ENCODE measurements at regions not wholly inside any gene's neighbourhood (a gene's known extent, or its start where the extent isn't known, plus 50 kb on each side); places are given as distances from the start of the nearest gene placed in this dataset.
"Not testable (repeated sequence)": the region's sequence is repeated elsewhere in the genome, so short reads cannot be mapped to it uniquely, and the experiment has no call there.

DNA sequence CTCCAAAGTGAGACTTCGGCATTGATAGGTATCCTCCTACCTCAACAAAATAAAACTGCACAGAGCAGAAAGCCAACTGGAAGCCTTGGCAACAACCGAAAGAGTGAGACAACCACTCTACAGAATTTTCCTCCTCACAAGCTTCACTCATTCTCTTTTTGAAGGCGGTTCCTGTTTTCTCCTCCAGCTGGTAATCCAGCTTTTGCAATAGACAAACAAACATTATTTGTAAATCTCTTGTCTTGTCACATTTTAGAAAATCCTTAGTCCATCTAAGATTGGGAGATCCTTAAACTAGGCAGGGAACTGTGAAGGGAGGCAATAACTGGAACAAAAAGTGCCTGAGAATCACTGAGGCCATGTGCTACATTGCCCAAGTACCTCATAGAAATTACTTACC lies 332.4 kb downstream of the BCL11A start:
- DNase-seq = no peak
- Histone ChIP-seq H3K27ac (ENCODE audit: low read length) (no peak overlapping the region), H3K4me3 (ENCODE audit: low read length) (no peak overlapping the region), H3K4me1 (ENCODE audit: control insufficient read depth, insufficient read depth, low read length) (no peaks in the 10 kb centered on the region), H3K36me3 (ENCODE audit: control insufficient read depth, insufficient read depth, low read length) (no peaks in the 10 kb centered on the region), H3K27me3 (ENCODE audit: control insufficient read depth, insufficient read depth, low read length) (no peaks in the 10 kb centered on the region), H3K9me3 (ENCODE audit: control insufficient read depth, low read depth, low read length) (no peaks in the 10 kb centered on the region)
- no CpG with 5 or more reads among the region's 3 CpGs for WGBS (ENCODE audit: insufficient coverage, low lambda C conversion rate)

DNA sequence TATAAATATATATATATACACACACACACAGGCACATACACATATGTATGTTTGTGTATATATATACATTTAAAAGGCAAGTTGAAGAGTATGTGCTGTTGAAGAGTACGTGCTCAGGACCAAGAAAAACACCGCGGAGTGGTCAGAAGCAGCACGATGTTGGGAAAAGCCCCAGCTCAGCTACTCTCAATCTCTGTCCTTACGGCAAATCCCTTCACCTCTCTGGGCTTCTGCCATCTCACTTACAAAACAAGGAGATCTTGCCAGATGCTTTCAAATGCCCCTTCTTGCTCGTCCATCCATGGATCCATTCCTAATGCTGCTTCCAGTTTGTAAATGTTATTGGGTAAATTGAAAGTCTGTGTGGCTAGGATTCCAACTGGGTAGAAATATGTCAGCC lies 333.9 kb downstream of the BCL11A start:
- H3K27ac ChIP-seq (ENCODE audit: low read length) = no peak overlapping the region
- H3K27me3 ChIP-seq (ENCODE audit: control insufficient read depth, insufficient read depth, low read length) = no peaks in the 10 kb centered on the region
- H3K4me1 ChIP-seq (ENCODE audit: control insufficient read depth, insufficient read depth, low read length) = no peaks in the 10 kb centered on the region
- no peaks in the 10 kb centered on the region for H3K36me3 ChIP-seq (ENCODE audit: control insufficient read depth, insufficient read depth, low read length)
- no peak for DNase-seq
- H3K9me3 ChIP-seq (ENCODE audit: control insufficient read depth, low read depth, low read length) = no peaks in the 10 kb centered on the region
- WGBS (ENCODE audit: insufficient coverage, low lambda C conversion rate) = no CpG with 5 or more reads among the region's 6 CpGs
- H3K4me3 ChIP-seq (ENCODE audit: low read length) = no peak overlapping the region

DNA sequence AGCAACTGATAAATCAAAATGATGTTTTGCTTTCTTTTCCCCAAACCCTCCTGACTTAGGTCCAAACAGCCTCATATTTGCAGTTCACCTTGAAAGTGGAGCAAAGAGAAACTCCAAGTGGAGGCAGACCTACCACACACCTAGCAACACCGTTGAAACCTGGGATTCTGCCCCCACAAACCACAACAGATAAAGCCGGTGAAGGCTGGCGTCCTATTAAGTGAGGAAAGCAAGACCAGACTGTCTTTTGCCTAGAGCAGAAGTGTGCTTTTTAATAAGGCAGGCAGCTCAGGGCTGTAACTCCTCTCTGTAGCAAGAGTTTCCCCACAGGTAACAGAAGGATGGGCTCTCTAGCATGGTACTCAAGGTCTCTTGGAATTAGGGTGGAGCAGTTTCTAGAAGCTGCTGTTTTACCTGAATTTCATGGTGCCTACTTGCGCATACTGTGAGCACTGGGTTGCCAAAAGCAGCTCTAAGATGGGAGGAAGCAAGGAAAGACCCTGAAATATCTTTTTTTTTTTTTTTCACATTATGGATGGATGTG lies 336.9 kb downstream of the BCL11A start:
- Histone ChIP-seq H3K4me3 (ENCODE audit: low read length) (no peak overlapping the region), H3K27ac (ENCODE audit: low read length) (no peak overlapping the region), H3K27me3 (ENCODE audit: control insufficient read depth, insufficient read depth, low read length) (no peaks in the 10 kb centered on the region), H3K9me3 (ENCODE audit: control insufficient read depth, low read depth, low read length) (no peaks in the 10 kb centered on the region), H3K4me1 (ENCODE audit: control insufficient read depth, insufficient read depth, low read length) (peaks cover 20% of the 10 kb centered on the region), H3K36me3 (ENCODE audit: control insufficient read depth, insufficient read depth, low read length) (no peaks in the 10 kb centered on the region)
- WGBS (ENCODE audit: insufficient coverage, low lambda C conversion rate) = no CpG with 5 or more reads among the region's 4 CpGs
- DNase-seq = peak in 1 of 2 donors; percentile 25

DNA sequence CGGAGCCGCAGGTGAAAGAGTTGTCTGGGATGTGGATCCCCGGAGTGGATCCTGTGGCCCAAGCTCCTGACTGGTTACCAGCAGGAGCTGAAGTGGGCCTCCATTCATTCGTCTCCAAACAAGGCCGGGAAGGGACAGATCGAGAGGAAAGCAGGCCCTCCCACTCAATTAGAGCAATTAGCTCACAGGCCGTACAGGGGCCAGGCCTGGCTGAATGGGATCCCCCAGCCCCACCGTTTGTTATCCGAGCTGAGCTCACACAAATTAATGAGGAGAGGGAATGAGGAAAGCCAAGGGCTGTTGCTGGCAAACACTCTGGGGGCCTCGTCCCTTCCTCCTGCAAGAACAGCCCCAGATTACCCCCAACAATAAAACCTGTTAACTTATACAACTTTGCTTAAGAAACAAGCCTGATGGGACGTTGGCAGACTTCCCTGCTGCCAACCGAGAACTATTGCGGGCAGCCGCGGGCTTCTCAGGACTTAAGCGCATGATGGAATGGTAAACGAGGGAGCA lies 338.0 kb downstream of the BCL11A start:
- DNase-seq = peak in 1 of 2 donors; percentile 21
- 70% methylated on average over 6 of the region's 17 CpGs for WGBS (ENCODE audit: insufficient coverage, low lambda C conversion rate)
- Histone ChIP-seq H3K4me3 (ENCODE audit: low read length) (no peak overlapping the region), H3K27me3 (ENCODE audit: control insufficient read depth, insufficient read depth, low read length) (no peaks in the 10 kb centered on the region), H3K36me3 (ENCODE audit: control insufficient read depth, insufficient read depth, low read length) (no peaks in the 10 kb centered on the region), H3K27ac (ENCODE audit: low read length) (no peak overlapping the region), H3K9me3 (ENCODE audit: control insufficient read depth, low read depth, low read length) (no peaks in the 10 kb centered on the region), H3K4me1 (ENCODE audit: control insufficient read depth, insufficient read depth, low read length) (peaks cover 20% of the 10 kb centered on the region)

DNA sequence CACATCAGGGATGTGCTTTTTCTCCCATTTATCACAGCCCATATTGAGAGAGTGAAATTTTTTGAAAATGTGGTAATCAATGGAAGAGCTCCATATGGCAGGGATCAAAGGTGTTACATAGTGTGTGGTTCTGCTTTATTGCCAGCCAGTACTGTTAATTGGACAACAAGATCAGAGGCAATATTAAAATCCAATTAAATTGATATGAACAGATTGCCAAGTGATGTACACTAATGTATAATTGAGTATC lies 338.9 kb downstream of the BCL11A start:
- H3K27ac ChIP-seq (ENCODE audit: low read length) = no peak overlapping the region
- no peaks in the 10 kb centered on the region for H3K9me3 ChIP-seq (ENCODE audit: control insufficient read depth, low read depth, low read length)
- DNase-seq = no peak
- no peaks in the 10 kb centered on the region for H3K36me3 ChIP-seq (ENCODE audit: control insufficient read depth, insufficient read depth, low read length)
- no peaks in the 10 kb centered on the region for H3K27me3 ChIP-seq (ENCODE audit: control insufficient read depth, insufficient read depth, low read length)
- peaks cover 20% of the 10 kb centered on the region for H3K4me1 ChIP-seq (ENCODE audit: control insufficient read depth, insufficient read depth, low read length)
- no peak overlapping the region for H3K4me3 ChIP-seq (ENCODE audit: low read length)

DNA sequence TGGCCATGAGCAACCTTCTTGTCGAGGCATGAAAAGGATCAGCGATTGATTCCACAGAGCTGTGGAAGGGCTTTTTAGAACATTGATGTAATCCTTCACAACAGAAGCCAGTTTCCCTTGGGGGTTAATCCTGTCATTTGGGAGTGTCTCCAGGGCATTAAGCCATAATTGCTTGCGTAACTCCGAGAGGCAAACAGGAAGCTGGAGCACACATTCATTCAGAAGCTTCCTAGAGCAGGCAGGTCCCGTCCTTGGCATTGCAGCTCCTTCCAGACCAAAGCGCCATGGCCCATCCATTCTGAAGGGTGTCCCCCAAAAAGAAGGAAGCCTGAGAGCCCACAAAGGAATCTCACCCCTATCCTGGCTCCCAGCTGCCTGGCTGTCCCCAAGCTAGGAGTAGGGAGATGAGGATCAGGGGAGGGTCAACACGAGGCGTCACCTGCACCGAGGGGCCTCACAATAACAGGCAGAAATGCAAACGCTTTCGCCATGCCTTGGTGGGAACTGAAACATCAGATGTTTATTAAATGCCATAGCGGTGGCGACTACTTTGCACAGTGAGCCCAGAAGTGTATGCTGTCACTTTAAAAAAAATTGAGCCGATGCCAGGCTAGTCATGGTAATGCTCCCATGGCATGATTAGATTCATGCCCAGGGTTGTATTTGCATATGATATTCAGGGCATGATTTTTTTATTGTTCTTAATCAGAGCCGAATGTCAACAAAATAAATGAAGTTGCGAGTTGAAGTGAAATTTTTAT lies 339.4 kb downstream of the BCL11A start:
- Histone ChIP-seq H3K27me3 (ENCODE audit: control insufficient read depth, insufficient read depth, low read length) (no peaks in the 10 kb centered on the region), H3K4me1 (ENCODE audit: control insufficient read depth, insufficient read depth, low read length) (peaks cover 20% of the 10 kb centered on the region), H3K36me3 (ENCODE audit: control insufficient read depth, insufficient read depth, low read length) (no peaks in the 10 kb centered on the region), H3K9me3 (ENCODE audit: control insufficient read depth, low read depth, low read length) (no peaks in the 10 kb centered on the region), H3K4me3 (ENCODE audit: low read length) (no peak overlapping the region), H3K27ac (ENCODE audit: low read length) (peak overlapping the region; percentile 25)
- DNase-seq = peak; percentile 75 to 90
- WGBS (ENCODE audit: insufficient coverage, low lambda C conversion rate) = 100% methylated on average over 2 of the region's 16 CpGs

DNA sequence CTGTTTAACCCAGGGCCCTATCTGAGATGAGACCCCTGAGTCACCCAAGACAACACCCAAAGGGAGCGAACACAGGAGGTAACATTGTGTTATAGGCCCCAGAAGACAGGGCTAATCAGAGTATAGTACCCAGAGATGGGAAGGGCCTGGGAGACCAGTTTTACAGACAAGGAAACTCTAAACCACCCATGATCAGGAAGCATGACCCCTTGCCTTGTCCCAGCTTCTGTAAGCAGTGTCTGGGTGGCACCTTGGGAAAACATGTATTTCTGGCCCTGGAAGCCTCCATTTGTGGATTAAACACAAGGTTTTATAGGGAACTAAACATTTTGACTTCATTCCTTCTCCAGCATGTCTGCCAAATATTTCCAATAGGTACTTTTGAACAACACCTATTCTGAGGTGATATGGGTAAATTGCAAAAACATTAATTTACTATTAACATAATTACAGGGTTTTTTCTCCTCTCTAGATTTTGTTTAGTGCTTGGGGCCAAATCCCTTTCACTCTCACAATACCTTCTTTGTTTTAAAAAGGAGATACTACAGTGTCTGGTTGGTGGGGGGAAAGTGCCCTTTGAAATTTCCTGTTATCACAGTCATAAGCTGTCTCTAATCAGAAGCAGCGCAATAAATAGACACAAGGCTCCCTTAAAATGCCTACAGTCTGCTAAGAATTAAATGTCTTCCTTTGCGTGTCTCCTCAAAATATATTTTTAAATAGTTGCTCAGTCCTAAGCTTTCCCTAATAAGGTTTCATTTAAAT lies 341.1 kb downstream of the BCL11A start:
- Histone ChIP-seq H3K36me3 (ENCODE audit: control insufficient read depth, insufficient read depth, low read length) (no peaks in the 10 kb centered on the region), H3K4me1 (ENCODE audit: control insufficient read depth, insufficient read depth, low read length) (peaks cover 20% of the 10 kb centered on the region), H3K27me3 (ENCODE audit: control insufficient read depth, insufficient read depth, low read length) (no peaks in the 10 kb centered on the region), H3K4me3 (ENCODE audit: low read length) (no peak overlapping the region), H3K9me3 (ENCODE audit: control insufficient read depth, low read depth, low read length) (no peaks in the 10 kb centered on the region), H3K27ac (ENCODE audit: low read length) (peak overlapping the region; percentile 26)
- no CpG with 5 or more reads among the region's 3 CpGs for WGBS (ENCODE audit: insufficient coverage, low lambda C conversion rate)
- DNase-seq = peak; percentile 39 to 84

DNA sequence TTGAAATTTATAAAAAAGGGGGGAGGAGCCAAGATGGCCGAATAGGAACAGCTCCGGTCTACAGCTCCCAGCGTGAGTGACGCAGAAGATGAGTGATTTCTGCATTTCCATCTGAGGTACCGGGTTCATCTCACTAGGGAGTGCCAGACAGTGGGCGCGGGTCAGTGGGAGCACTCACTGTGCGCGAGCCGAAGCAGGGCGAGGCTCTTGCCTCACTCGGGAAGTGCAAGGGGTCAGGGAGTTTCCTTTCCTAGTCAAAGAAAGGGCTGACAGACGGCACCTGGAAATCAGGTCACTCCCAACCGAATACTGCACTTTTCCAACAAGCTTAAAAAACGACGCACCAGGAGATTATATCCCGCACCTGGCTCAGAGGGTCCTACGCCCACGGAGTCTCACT lies 364.4 kb downstream of the BCL11A start:
- no CpG with 5 or more reads among the region's 19 CpGs for WGBS (ENCODE audit: insufficient coverage, low lambda C conversion rate)
- not testable (repeated sequence) for H3K36me3 ChIP-seq (ENCODE audit: control insufficient read depth, insufficient read depth, low read length); DNase-seq; H3K27me3 ChIP-seq (ENCODE audit: control insufficient read depth, insufficient read depth, low read length); H3K4me3 ChIP-seq (ENCODE audit: low read length); H3K27ac ChIP-seq (ENCODE audit: low read length); H3K4me1 ChIP-seq (ENCODE audit: control insufficient read depth, insufficient read depth, low read length); H3K9me3 ChIP-seq (ENCODE audit: control insufficient read depth, low read depth, low read length)

DNA sequence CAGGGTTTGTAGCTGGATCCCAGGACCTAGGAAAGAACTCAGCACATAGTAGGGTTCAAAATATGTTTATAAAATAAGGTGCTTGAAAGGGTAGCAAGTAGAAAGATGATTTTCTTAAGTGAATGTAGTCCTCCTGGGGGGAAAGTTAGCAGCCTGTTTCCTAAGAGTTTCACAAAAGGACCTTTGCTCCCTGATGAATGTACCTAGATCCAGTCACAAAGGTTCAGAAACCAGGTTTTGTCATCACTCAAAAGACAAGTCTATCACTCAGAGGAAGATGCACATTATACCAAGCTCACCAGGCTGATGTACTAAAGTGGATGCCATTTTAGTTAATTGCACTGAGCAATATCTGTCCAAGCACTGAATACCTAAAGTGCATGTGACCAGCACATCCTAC lies 378.2 kb downstream of the BCL11A start:
- no peaks in the 10 kb centered on the region for H3K9me3 ChIP-seq (ENCODE audit: control insufficient read depth, low read depth, low read length)
- H3K27me3 ChIP-seq (ENCODE audit: control insufficient read depth, insufficient read depth, low read length) = no peaks in the 10 kb centered on the region
- no peak overlapping the region for H3K27ac ChIP-seq (ENCODE audit: low read length)
- no peak overlapping the region for H3K4me3 ChIP-seq (ENCODE audit: low read length)
- no peaks in the 10 kb centered on the region for H3K36me3 ChIP-seq (ENCODE audit: control insufficient read depth, insufficient read depth, low read length)
- peak; percentile 24 to 45 for DNase-seq
- no peaks in the 10 kb centered on the region for H3K4me1 ChIP-seq (ENCODE audit: control insufficient read depth, insufficient read depth, low read length)

DNA sequence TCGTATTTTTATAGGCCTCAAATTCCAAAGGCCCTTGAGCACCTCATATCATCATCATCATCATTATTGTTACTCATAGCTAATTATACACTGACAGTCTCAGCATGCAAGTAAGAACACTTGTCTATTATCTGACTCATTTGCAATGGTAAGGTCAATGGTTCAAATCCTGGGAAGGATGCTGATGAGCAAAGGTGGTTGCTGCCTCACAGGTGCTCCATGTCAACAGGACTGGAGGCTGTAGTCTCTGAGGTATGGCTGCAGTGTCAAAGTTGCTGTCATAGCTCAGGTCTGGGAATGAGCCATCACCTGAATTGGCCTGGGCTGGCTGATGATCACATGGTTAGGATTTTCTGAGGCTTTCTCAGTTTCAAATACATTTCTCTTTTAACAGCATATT lies 379.3 kb downstream of the BCL11A start:
- WGBS (ENCODE audit: insufficient coverage, low lambda C conversion rate) = 80% methylated on average over 1 of the region's 1 CpG
- no peaks in the 10 kb centered on the region for H3K36me3 ChIP-seq (ENCODE audit: control insufficient read depth, insufficient read depth, low read length)
- no peak for DNase-seq

More for the DNA sequence above, 379.3 kb downstream of the BCL11A start:
- no peaks in the 10 kb centered on the region for H3K4me1 ChIP-seq (ENCODE audit: control insufficient read depth, insufficient read depth, low read length)
- H3K27ac ChIP-seq (ENCODE audit: low read length) = no peak overlapping the region
- no peak overlapping the region for H3K4me3 ChIP-seq (ENCODE audit: low read length)
- no peaks in the 10 kb centered on the region for H3K27me3 ChIP-seq (ENCODE audit: control insufficient read depth, insufficient read depth, low read length)
- no peaks in the 10 kb centered on the region for H3K9me3 ChIP-seq (ENCODE audit: control insufficient read depth, low read depth, low read length)

All from large intestine (tissue), 3 donors.